A549 (cell line): ENCODE measurements at regions not wholly inside any gene's neighbourhood (a gene's known extent, or its start where the extent isn't known, plus 50 kb on each side); places are given as distances from the start of the nearest gene placed in this dataset.

Experiments
- ATAC-seq, 2 experiments: fragments of 200-7000 bp in 1 of 2; fragments of >200 bp in 1 of 2; cut with Nextera tagmentation in 1 of 2; cut with Tn5 transposase in 1 of 2; 3 replicates each; pipeline versions ENCODE4 v1.8.0 to v1.9.1; 2018 to 2020; ENCODE audit warnings: mild to moderate bottlenecking in 1 of 2, moderate library complexity in 1 of 2
- CTCF ChIA-PET: fragments of 300-600 bp; sonication (Branson Sonifier 250); formaldehyde crosslinking; extraction: SDS; loops from one replicate; lab custom pipeline; 2021; ENCODE audit warnings: antibody characterized with exemption, inconsistent platforms; lab: Yijun Ruan, JAX
- POLR2A ChIA-PET: fragments of 350-600 bp; formaldehyde crosslinking; extraction: SDS; loops from one replicate; lab custom pipeline; 2021; ENCODE audit warnings: antibody characterized with exemption, inconsistent platforms; lab: Yijun Ruan, JAX
- DNase-seq, 2 experiments: peaks; one replicate each; pipeline versions ENCODE4 v3.0.0 to v3.0.0-alpha.2; 2011 to 2016; ENCODE audit warnings: low read depth in 1 of 2, low spot score in 1 of 2
- FAIRE-seq: peaks from 2 replicates; lab custom pipeline; 2011; peaks lifted over from hg19 to GRCh38; lab: Jason Lieb, UNC
- H3K27ac ChIP-seq, 2 experiments: fragments of >200 bp; sonication (Bioruptor Twin); formaldehyde crosslinking; 3 replicates each; pipeline ENCODE4 v1.5.1; 2016 to 2017
- H3K4me1 ChIP-seq: fragments of >200 bp; sonication (Bioruptor Twin); formaldehyde crosslinking; 3 replicates; pipeline ENCODE4 v1.6.1; 2016
- H3K4me2 ChIP-seq: fragments of >200 bp; sonication (Bioruptor Twin); formaldehyde crosslinking; 3 replicates; pipeline ENCODE4 v1.6.1; 2016
- H3K4me3 ChIP-seq: fragments of >200 bp; sonication (Bioruptor Twin); formaldehyde crosslinking; 3 replicates; pipeline ENCODE4 v1.5.1; 2016
- H3K9me3 ChIP-seq: fragments of >200 bp; sonication (Bioruptor Twin); formaldehyde crosslinking; 3 replicates; pipeline ENCODE4 v1.6.1; 2016
- BHLHE40 ChIP-seq: IDR thresholded peaks from 2 replicates; pipeline ENCODE4 v1.6.1; 2012; ENCODE audit warnings: low read depth, low read length, inconsistent platforms
- CEBPB ChIP-seq, 2 experiments: fragments of >200 bp in 1 of 2; sonication (Bioruptor Twin) in 1 of 2; formaldehyde crosslinking in 1 of 2; IDR thresholded peaks; 2 replicates each; pipeline ENCODE4 v1.6.1; 2012 to 2016
- EP300 ChIP-seq, 2 experiments: fragments of >200 bp; sonication (Bioruptor Twin); formaldehyde crosslinking; IDR thresholded peaks; 2 replicates in 1 of 2; 3 replicates in 1 of 2; pipeline ENCODE4 v1.6.1; 2016 to 2017
- GATA3 ChIP-seq: IDR thresholded peaks from 2 replicates; pipeline ENCODE4 v1.6.1; 2012; ENCODE audit warnings: borderline replicate concordance
- HES2 ChIP-seq: fragments of >200 bp; sonication (Bioruptor Twin); formaldehyde crosslinking; IDR thresholded peaks from 2 replicates; pipeline ENCODE4 v1.6.1; 2016
- HEYL ChIP-seq: fragments of 250-450 bp; sonication (Bioruptor Pico); IDR thresholded peaks from 2 replicates; pipeline ENCODE4 v1.8.0; 2021; ENCODE audit warnings: mild to moderate bottlenecking, moderate library complexity
- HMGXB4 ChIP-seq: fragments of 250-450 bp; sonication (Bioruptor Pico); IDR thresholded peaks from 2 replicates; pipeline ENCODE4 v1.5.0; 2021; ENCODE audit warnings: mild to moderate bottlenecking, moderate library complexity, borderline replicate concordance
- JUN ChIP-seq, 2 experiments: fragments of >200 bp; sonication (Bioruptor Twin); formaldehyde crosslinking; IDR thresholded peaks; 2 replicates in 1 of 2; 3 replicates in 1 of 2; pipeline ENCODE4 v1.6.1; 2016 to 2017
- POLR2AphosphoS2 ChIP-seq: conservative IDR thresholded peaks from 2 replicates; pipeline ENCODE4 v1.6.1; 2012; ENCODE audit warnings: low read length, improper control_type of control experiment, inconsistent platforms
- RAD21 ChIP-seq, 2 experiments: fragments of >200 bp in 1 of 2; sonication (Bioruptor Twin) in 1 of 2; formaldehyde crosslinking in 1 of 2; IDR thresholded peaks in 1 of 2; conservative IDR thresholded peaks in 1 of 2; 2 replicates in 1 of 2; 3 replicates in 1 of 2; pipeline ENCODE4 v1.6.1; 2012 to 2018; ENCODE audit warnings: inconsistent platforms in 1 of 2
- RARB ChIP-seq: fragments of 250-450 bp; sonication (Bioruptor Pico); IDR thresholded peaks from 2 replicates; pipeline ENCODE4 v1.8.0; 2021; ENCODE audit warnings: mild to moderate bottlenecking, moderate library complexity
- RCOR1 ChIP-seq: fragments of 150-350 bp; IDR thresholded peaks from 2 replicates; pipeline ENCODE4 v1.6.1; 2014; ENCODE audit warnings: antibody characterized with exemption, low read length, low read depth
- REST ChIP-seq: fragments of 200-600 bp; sonication (generic); IDR thresholded peaks from 2 replicates; pipeline ENCODE4 v1.6.1; 2016; ENCODE audit warnings: antibody characterized with exemption, mild to moderate bottlenecking, moderate library complexity
- RFX5 ChIP-seq: fragments of 450-650 bp; IDR thresholded peaks from 2 replicates; pipeline ENCODE4 v1.7.1; 2014; ENCODE audit warnings: antibody characterized with exemption, mild to moderate bottlenecking, moderate library complexity
- SMC3 ChIP-seq: fragments of >200 bp; sonication (Bioruptor Twin); formaldehyde crosslinking; IDR thresholded peaks from 3 replicates; pipeline ENCODE4 v1.6.1; 2018; ENCODE audit warnings: inconsistent platforms
- SREBF2 ChIP-seq: fragments of 450-650 bp; IDR thresholded peaks from 2 replicates; pipeline ENCODE4 v1.6.1; 2014; ENCODE audit warnings: mild to moderate bottlenecking, moderate library complexity
- TP53 ChIP-seq: fragments of 250-450 bp; sonication (Bioruptor Pico); IDR thresholded peaks from 2 replicates; pipeline ENCODE4 v1.5.0; 2021; ENCODE audit warnings: mild to moderate bottlenecking, moderate library complexity
- USF2 ChIP-seq: fragments of 450-650 bp; IDR thresholded peaks from 2 replicates; pipeline ENCODE4 v1.6.1; 2014; ENCODE audit warnings: antibody characterized with exemption
- ZSCAN20 ChIP-seq: fragments of 250-450 bp; sonication (Bioruptor Pico); IDR thresholded peaks from 2 replicates; pipeline ENCODE4 v1.8.0; 2022; ENCODE audit warnings: mild to moderate bottlenecking, moderate library complexity
- WGBS: methylation state at CpG from one replicate; pipeline ENCODE4 v1.1.6; 2017; ENCODE audit errors: missing lambda C conversion rate; 5-methylcytosine and 5-hydroxymethylcytosine counted together

GRCh38 chr16:14346278-14347142 is 275.4 kb downstream of the MRTFB start:
- WGBS: 76% methylated on average over 9 of the region's 9 CpGs
- H3K27ac ChIP-seq: peak overlapping the region in 1 of 2 experiments; percentile 27; a peak in 1 of 6 replicates
- FAIRE-seq (no peak), ATAC-seq (no peak), DNase-seq (no peak)
- ChIA-PET CTCF (interaction anchor here (0.8 kb wide), 1 partner anchor 181 kb away, joined by 4 read pairs; no protein-coding TSS in a partner anchor), POLR2A (interaction anchor here (0.6 kb wide), 1 partner anchor 35 kb away, joined by 3 read pairs; no protein-coding TSS in a partner anchor)
- H3K4me2 ChIP-seq: no peak overlapping the region
- H3K9me3 ChIP-seq: peaks cover 10% of the 10 kb centered on the region
- H3K4me3 ChIP-seq: no peak overlapping the region
- TF ChIP-seq HMGXB4 (no peak), RAD21 (conservative IDR thresholded peaks at IDR 0.05 in 1 of 2, IDR thresholded peaks at IDR 0.05 in 1 of 2) (no peak), RFX5 (no peak), GATA3 (no peak), JUN (IDR thresholded peaks at IDR 0.05) (no peak)
- H3K4me1 ChIP-seq: 0 out of 3 replicates have a peak, but pooled peaks cover 4% of the 10 kb centered on the region

GRCh38 chr16:14345512-14346115 is 274.5 kb downstream of the MRTFB start:
- Histone ChIP-seq H3K4me1 (0 out of 3 replicates have a peak, but pooled peaks cover under 1% of the 10 kb centered on the region), H3K9me3 (peaks cover 19% of the 10 kb centered on the region), H3K27ac (0 out of 6 replicates have a peak overlapping the region, but pooled peaks of 1 of the 2 experiments have one; percentile 2), H3K4me3 (no peak overlapping the region)
- POLR2A ChIA-PET: interaction anchor here (0.6 kb wide), 1 partner anchor 34 kb away, joined by 3 read pairs; no protein-coding TSS in a partner anchor
- no peak for FAIRE-seq
- TF ChIP-seq CEBPB (IDR thresholded peaks at IDR 0.05): no peak
- TF ChIP-seq TP53: no peak
- TF ChIP-seq SMC3: no peak
- no peak for TF ChIP-seq POLR2AphosphoS2
- no peak for TF ChIP-seq BHLHE40
- TF ChIP-seq RARB (CRISPR knock-in tag): no peak
- no peak for TF ChIP-seq USF2
- TF ChIP-seq HES2: no peak
- TF ChIP-seq REST: no peak
- TF ChIP-seq SREBF2: no peak
- TF ChIP-seq EP300 (IDR thresholded peaks at IDR 0.05): no peak
- TF ChIP-seq HEYL (CRISPR knock-in tag): no peak
- no peak for TF ChIP-seq RCOR1
- TF ChIP-seq ZSCAN20: no peak
- TF ChIP-seq, all 56 proteins: peak for 0
- ATAC-seq (no peak), DNase-seq (no peak)
- CTCF ChIA-PET: no interaction called here
- no peak overlapping the region for H3K4me2 ChIP-seq
- 84% methylated on average over 19 of the region's 19 CpGs for WGBS
